ENCODE measurements at regions not wholly inside any gene's neighbourhood (a gene's known extent, or its start where the extent isn't known, plus 50 kb on each side); places are given as distances from the start of the nearest gene placed in this dataset.

DNA sequence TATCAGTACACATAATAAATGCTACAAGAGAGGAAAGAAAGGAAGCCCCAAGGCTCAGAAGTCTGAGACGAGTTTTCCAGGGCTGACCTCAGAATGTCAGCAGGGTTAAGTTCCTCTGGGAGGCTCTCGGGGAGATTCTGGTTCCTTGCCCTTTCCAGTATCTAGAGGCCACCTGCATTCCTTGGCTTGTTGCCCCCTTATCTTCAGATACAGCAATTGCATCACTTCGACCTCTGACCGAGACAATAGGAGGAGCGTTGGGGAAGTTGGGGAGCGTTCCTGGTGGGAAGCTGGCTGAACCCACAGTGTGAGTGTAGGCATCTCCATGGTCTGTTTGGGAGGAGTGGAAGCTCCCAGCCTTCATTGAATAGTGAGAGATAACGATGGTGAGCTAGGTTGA is 72.0 kb upstream of the MTPN start:
- TF ChIP-seq, protein P1, sequence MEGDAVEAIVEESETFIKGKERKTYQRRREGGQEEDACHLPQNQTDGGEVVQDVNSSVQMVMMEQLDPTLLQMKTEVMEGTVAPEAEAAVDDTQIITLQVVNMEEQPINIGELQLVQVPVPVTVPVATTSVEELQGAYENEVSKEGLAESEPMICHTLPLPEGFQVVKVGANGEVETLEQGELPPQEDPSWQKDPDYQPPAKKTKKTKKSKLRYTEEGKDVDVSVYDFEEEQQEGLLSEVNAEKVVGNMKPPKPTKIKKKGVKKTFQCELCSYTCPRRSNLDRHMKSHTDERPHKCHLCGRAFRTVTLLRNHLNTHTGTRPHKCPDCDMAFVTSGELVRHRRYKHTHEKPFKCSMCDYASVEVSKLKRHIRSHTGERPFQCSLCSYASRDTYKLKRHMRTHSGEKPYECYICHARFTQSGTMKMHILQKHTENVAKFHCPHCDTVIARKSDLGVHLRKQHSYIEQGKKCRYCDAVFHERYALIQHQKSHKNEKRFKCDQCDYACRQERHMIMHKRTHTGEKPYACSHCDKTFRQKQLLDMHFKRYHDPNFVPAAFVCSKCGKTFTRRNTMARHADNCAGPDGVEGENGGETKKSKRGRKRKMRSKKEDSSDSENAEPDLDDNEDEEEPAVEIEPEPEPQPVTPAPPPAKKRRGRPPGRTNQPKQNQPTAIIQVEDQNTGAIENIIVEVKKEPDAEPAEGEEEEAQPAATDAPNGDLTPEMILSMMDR (conservative IDR thresholded peaks at IDR 0.05; ENCODE audit: low read depth, low read length): no peak
- TF ChIP-seq EZH2 (IDR thresholded peaks at IDR 0.05; ENCODE audit: borderline replicate concordance, low read depth, low read length, poor library complexity, severe bottlenecking): no peak

All from A673 (cell line).